IPS-18a (cell line): ENCODE measurements at regions not wholly inside any gene's neighbourhood (a gene's known extent, or its start where the extent isn't known, plus 50 kb on each side); places are given as distances from the start of the nearest gene placed in this dataset.

ENCODE experiments used
- H3K27ac ChIP-seq: one replicate; pipeline ENCODE4 v1.5.1; 2013; ENCODE audit warnings: low read length
- H3K27me3 ChIP-seq: one replicate; pipeline ENCODE4 v1.6.1; 2013; ENCODE audit warnings: mild to moderate bottlenecking, low read length; ENCODE audit not compliant: control insufficient read depth, insufficient read depth
- H3K36me3 ChIP-seq: one replicate; pipeline ENCODE4 v1.6.1; 2013; ENCODE audit warnings: low read depth, low read length; ENCODE audit not compliant: control insufficient read depth
- H3K4me1 ChIP-seq: one replicate; pipeline ENCODE4 v1.6.1; 2013; ENCODE audit warnings: low read depth, low read length; ENCODE audit not compliant: control insufficient read depth
- H3K4me3 ChIP-seq: one replicate; pipeline ENCODE4 v1.5.1; 2013; ENCODE audit warnings: low read length
- H3K9ac ChIP-seq: one replicate; pipeline ENCODE4 v1.6.1; 2013; ENCODE audit warnings: mild to moderate bottlenecking, low read length, moderate library complexity
- H3K9me3 ChIP-seq: one replicate; pipeline ENCODE4 v1.6.1; 2013; ENCODE audit warnings: low read depth, low read length; ENCODE audit not compliant: control insufficient read depth

DNA sequence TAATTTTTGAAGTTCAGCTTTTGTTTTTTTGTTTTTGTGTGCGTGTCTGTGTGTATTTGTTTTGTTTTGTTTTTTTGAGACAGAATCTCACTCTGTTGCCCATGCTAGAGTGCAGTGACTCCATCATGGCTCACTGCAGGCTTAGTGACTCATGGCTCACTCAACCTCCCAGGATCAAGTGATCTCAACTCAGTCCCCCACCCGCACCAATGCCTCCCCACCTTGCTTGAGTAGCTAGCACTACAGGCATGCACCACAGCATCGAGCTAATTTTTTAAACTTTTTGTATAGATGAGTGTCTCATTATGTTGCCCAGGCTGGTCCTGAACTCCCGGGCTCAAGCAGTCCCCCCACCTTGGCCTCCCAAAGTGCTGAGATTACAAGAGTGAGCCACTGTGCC, 981.4 kb downstream of the BCL11B start:
- Histone ChIP-seq H3K9me3 (no peaks in the 10 kb centered on the region), H3K36me3 (no peaks in the 10 kb centered on the region), H3K4me3 (no peak overlapping the region), H3K27ac (no peak overlapping the region), H3K27me3 (no peaks in the 10 kb centered on the region), H3K4me1 (no peaks in the 10 kb centered on the region), H3K9ac (no peak overlapping the region)

DNA sequence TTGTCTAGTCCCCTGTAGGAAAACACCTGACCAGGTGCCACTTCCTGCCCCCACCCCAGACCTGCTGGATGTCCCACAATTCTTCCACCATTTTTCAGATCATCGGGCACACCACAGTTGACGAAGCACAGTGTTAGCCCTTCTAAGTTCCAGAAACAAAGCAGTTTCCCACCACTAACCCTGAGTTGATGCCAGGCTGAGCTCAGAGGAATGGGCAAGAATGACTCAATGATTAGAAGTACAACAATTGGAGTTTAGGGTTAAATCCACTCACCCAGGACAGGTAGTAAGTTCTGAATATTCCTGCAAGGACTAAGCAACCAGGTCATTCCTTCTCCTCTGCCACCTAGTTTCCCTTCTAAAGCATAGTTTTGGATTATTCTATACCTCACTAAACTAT, 979.8 kb downstream of the BCL11B start:
- no peaks in the 10 kb centered on the region for H3K9me3 ChIP-seq
- no peak overlapping the region for H3K4me3 ChIP-seq
- H3K36me3 ChIP-seq = no peaks in the 10 kb centered on the region
- H3K4me1 ChIP-seq = no peaks in the 10 kb centered on the region
- H3K9ac ChIP-seq = no peak overlapping the region
- H3K27me3 ChIP-seq = no peaks in the 10 kb centered on the region
- H3K27ac ChIP-seq = no peak overlapping the region

DNA sequence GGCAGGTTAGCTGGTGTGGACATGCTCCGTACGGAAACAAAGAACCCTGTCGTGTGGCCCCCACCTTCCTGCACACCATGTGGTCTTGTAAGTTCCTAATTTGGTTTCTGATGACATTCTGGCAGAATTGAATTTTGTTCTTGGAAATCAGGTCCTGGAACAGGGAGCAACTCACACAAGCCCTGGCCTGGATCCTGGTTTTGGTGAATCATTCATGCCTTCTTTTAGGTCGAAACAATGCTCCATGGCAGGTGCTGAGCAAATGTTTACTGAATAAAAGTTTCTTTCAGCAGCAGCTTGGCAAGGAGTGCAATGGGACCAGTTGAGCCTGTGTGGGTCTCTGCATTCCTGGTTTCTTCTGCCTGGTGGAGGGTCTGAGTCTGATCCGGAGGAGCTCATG, 978.4 kb downstream of the BCL11B start:
- Histone ChIP-seq H3K36me3 (no peaks in the 10 kb centered on the region), H3K9me3 (no peaks in the 10 kb centered on the region), H3K4me1 (no peaks in the 10 kb centered on the region), H3K27me3 (no peaks in the 10 kb centered on the region), H3K9ac (no peak overlapping the region), H3K27ac (no peak overlapping the region), H3K4me3 (no peak overlapping the region)

- Histone ChIP-seq H3K9me3 (no peaks in the 10 kb centered on the region), H3K27me3 (no peaks in the 10 kb centered on the region)
Measured at GRCh38 chr14:98296895-98297294, 975.1 kb downstream of the BCL11B start.

GRCh38 chr14:98297567-98297966, 974.4 kb downstream of the BCL11B start:
- Histone ChIP-seq H3K36me3 (no peaks in the 10 kb centered on the region), H3K4me1 (no peaks in the 10 kb centered on the region), H3K9ac (no peak overlapping the region), H3K27ac (no peak overlapping the region), H3K9me3 (no peaks in the 10 kb centered on the region), H3K4me3 (no peak overlapping the region), H3K27me3 (no peaks in the 10 kb centered on the region)

More at GRCh38 chr14:98296895-98297294, 975.1 kb downstream of the BCL11B start:
- Histone ChIP-seq H3K36me3 (no peaks in the 10 kb centered on the region), H3K4me1 (no peaks in the 10 kb centered on the region), H3K27ac (no peak overlapping the region), H3K9ac (no peak overlapping the region), H3K4me3 (no peak overlapping the region)

DNA sequence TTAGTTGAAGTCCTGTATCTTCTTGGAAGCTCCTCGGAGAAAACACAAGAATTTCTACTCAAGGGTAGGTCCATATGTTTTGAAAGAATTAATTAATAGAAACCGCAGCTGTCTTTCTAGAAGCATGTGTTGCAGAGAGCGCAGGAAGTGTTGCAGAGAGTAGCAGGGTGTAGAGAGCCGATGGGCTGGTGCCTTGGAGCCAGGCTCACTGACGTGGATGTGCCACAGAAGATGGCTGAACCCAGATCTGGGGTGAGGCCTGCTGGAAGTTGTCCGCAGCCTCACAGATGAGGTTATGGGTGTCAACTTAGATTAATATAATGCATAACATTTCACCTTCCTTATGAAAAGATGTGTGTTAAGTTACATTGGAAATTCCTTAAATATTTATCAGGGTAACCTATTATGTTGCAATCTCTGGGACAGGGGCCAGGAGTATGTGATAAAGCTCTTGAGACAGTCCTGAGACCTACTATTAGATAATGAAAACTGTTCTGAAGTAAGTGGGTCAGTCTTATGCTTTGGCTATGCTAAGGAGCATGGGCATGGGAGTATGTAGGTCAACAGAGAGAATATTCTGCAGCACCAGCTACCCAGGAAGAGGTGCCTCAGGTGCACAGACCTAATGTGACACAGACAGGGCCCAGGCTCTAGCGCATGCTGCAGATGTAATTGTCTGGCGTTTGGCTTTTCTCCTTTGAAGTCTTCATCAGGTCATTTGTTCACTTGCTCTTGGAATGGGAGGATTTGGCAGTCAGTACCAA, 973.3 kb downstream of the BCL11B start:
- H3K36me3 ChIP-seq = no peaks in the 10 kb centered on the region
- H3K9me3 ChIP-seq = no peaks in the 10 kb centered on the region
- H3K4me3 ChIP-seq = no peak overlapping the region
- no peak overlapping the region for H3K9ac ChIP-seq
- no peak overlapping the region for H3K27ac ChIP-seq
- H3K27me3 ChIP-seq = no peaks in the 10 kb centered on the region
- no peaks in the 10 kb centered on the region for H3K4me1 ChIP-seq

DNA sequence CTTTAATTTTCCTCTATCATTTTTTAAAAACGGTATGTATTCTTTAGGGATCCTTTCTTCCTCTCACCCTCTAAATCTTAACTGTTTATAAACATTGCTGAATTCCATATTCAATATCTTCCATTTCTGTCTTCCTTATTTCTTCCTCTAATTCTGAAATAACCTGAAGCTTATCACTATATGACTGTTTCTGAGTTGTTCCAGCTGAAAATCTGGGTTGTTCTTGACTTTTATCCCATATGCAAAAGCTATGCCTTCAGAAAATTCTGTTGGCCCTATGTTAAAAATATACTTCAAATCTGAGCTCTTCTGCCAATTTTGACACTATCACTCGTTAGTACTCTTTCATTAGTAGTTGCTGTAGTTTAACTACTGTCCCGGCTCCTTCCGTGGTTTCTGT, 970.3 kb downstream of the BCL11B start:
- Histone ChIP-seq H3K27me3 (no peaks in the 10 kb centered on the region), H3K4me3 (no peak overlapping the region), H3K9me3 (no peaks in the 10 kb centered on the region), H3K27ac (no peak overlapping the region), H3K9ac (no peak overlapping the region), H3K4me1 (no peaks in the 10 kb centered on the region), H3K36me3 (no peaks in the 10 kb centered on the region)

DNA sequence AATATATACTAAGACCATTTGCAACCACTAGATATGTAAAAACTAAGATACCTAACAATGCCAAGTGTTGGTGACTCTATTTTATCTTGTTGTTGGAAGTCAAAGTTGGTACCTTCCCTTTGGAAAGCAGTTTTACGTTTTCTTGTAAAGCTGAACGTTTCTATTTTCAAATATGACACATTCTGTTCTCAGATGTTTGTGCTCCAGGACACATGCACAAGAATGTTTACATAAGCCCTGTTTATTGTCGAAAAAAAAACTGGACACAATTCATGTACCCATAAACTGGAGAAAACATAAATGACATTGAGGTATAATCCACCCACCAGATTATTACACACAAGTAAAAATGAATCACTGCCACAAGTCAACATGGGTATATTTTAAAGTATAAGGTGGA, 967.4 kb downstream of the BCL11B start:
- Histone ChIP-seq H3K27me3 (no peaks in the 10 kb centered on the region), H3K4me3 (no peak overlapping the region), H3K27ac (no peak overlapping the region), H3K9ac (no peak overlapping the region), H3K4me1 (no peaks in the 10 kb centered on the region), H3K36me3 (no peaks in the 10 kb centered on the region), H3K9me3 (no peaks in the 10 kb centered on the region)

- Histone ChIP-seq H3K27me3 (no peaks in the 10 kb centered on the region), H3K4me1 (no peaks in the 10 kb centered on the region), H3K27ac (no peak overlapping the region)
Measured at GRCh38 chr14:98309591-98309990, 962.4 kb downstream of the BCL11B start.

GRCh38 chr14:98312006-98312405, 960.0 kb downstream of the BCL11B start:
- Histone ChIP-seq H3K36me3 (no peaks in the 10 kb centered on the region), H3K9ac (no peak overlapping the region), H3K4me1 (no peaks in the 10 kb centered on the region), H3K9me3 (no peaks in the 10 kb centered on the region), H3K27me3 (no peaks in the 10 kb centered on the region), H3K27ac (no peak overlapping the region), H3K4me3 (no peak overlapping the region)

More at GRCh38 chr14:98309591-98309990, 962.4 kb downstream of the BCL11B start:
- H3K4me3 ChIP-seq = no peak overlapping the region
- no peak overlapping the region for H3K9ac ChIP-seq
- no peaks in the 10 kb centered on the region for H3K36me3 ChIP-seq
- no peaks in the 10 kb centered on the region for H3K9me3 ChIP-seq

- H3K36me3 ChIP-seq = no peaks in the 10 kb centered on the region
- no peak overlapping the region for H3K9ac ChIP-seq
- H3K9me3 ChIP-seq = no peaks in the 10 kb centered on the region
Measured at GRCh38 chr14:98321841-98322240, 950.2 kb downstream of the BCL11B start.

DNA sequence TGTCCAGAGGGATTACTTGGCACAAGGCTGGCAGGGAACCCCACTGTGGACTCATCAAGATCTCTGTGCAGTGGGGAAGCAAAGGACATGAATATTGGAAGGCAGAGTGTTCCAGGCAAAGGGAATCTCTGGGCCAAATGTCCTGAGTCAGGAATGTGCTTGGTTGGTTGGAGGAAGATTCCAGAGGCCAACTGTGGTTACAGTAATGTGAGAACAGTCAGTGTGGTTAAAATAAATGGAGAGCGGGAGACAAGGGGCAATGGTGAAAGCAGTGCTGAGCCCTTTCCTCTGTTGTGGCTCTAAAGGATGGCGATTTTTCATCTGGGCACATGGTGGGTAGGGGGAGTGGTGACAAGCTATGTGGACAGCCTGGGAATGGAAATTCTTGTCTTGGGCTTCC, 948.2 kb downstream of the BCL11B start:
- Histone ChIP-seq H3K4me3 (no peak overlapping the region), H3K4me1 (no peaks in the 10 kb centered on the region), H3K27ac (no peak overlapping the region), H3K36me3 (no peaks in the 10 kb centered on the region), H3K27me3 (no peaks in the 10 kb centered on the region), H3K9ac (no peak overlapping the region), H3K9me3 (no peaks in the 10 kb centered on the region)

More at GRCh38 chr14:98321841-98322240, 950.2 kb downstream of the BCL11B start:
- H3K27ac ChIP-seq = no peak overlapping the region
- no peak overlapping the region for H3K4me3 ChIP-seq
- no peaks in the 10 kb centered on the region for H3K4me1 ChIP-seq
- no peaks in the 10 kb centered on the region for H3K27me3 ChIP-seq
